ENCODE measurements at regions not wholly inside any gene's neighbourhood (a gene's known extent, or its start where the extent isn't known, plus 50 kb on each side); places are given as distances from the start of the nearest gene placed in this dataset.
A peak's percentile ranks its signal among the peaks of the same experiment; 100 is the strongest.

DNA sequence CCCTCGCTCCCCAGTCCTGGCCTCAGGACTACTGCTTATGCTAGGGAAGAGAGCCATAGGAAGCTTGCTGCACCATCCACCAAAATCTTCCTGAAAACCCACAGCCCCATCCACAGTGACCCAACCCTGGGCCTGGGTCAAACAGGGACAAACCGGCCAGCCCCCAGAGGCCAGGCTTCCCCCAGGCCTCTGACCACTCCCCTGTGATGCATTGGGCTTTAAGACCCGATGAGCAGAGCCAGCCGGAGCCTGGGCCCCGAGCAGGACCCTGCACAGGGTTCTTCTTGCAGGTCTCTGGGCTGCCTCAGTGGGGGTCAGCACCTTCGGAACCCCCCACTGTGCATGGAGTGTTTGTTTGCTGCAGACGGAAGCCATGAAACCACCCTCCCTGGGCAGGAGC, 583.7 kb downstream of the BRD1 start:
- TF ChIP-seq, protein P1, sequence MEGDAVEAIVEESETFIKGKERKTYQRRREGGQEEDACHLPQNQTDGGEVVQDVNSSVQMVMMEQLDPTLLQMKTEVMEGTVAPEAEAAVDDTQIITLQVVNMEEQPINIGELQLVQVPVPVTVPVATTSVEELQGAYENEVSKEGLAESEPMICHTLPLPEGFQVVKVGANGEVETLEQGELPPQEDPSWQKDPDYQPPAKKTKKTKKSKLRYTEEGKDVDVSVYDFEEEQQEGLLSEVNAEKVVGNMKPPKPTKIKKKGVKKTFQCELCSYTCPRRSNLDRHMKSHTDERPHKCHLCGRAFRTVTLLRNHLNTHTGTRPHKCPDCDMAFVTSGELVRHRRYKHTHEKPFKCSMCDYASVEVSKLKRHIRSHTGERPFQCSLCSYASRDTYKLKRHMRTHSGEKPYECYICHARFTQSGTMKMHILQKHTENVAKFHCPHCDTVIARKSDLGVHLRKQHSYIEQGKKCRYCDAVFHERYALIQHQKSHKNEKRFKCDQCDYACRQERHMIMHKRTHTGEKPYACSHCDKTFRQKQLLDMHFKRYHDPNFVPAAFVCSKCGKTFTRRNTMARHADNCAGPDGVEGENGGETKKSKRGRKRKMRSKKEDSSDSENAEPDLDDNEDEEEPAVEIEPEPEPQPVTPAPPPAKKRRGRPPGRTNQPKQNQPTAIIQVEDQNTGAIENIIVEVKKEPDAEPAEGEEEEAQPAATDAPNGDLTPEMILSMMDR (IDR thresholded peaks at IDR 0.05): no peak
- DNase-seq (ENCODE audit: low spot score) (no peak), ATAC-seq (ENCODE audit: low FRiP score) (no peak)

DNA sequence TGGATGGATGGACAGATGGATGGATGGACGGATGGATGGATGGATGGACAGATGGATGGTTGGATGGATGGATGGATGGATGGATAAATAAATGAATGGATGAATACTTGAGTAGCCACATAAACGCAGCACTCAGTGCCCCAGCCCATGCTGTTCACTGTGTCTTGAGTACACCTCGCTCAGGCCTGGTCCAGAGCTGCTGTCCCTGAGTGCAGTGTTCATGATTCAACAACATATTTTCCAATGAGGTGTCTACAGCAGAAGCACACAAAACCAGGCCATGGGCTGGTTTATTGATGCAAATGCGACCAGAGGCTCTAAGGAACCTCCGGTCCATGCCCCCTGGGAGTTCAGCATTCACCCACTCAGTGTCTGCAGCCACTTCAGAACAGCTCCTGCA, 584.3 kb downstream of the BRD1 start:
- TF ChIP-seq, protein P1 (IDR thresholded peaks at IDR 0.05): no peak
- no peak for DNase-seq (ENCODE audit: low spot score)
- ATAC-seq (ENCODE audit: low FRiP score): no peak

DNA sequence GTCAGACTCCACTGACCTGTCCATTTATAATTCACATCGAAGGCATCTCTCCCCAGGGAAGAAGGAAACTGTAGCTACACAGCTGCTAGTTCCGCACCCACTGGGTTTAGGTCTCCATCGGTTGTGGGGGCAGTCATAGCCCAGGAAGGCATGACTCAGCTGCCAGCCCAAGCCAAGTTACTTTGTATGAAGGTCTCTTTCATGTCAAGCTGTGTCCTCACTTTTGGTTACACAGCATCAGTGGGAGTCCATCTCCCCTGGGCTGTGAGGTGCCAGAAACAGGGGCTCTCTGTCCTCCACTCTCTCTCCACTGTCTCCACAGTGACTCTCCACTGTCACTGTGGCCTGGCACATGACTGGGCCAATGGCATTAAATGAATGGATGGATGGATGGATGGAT, 585.2 kb downstream of the BRD1 start:
- DNase-seq (ENCODE audit: low spot score) (no peak), ATAC-seq (ENCODE audit: low FRiP score) (no peak)

DNA sequence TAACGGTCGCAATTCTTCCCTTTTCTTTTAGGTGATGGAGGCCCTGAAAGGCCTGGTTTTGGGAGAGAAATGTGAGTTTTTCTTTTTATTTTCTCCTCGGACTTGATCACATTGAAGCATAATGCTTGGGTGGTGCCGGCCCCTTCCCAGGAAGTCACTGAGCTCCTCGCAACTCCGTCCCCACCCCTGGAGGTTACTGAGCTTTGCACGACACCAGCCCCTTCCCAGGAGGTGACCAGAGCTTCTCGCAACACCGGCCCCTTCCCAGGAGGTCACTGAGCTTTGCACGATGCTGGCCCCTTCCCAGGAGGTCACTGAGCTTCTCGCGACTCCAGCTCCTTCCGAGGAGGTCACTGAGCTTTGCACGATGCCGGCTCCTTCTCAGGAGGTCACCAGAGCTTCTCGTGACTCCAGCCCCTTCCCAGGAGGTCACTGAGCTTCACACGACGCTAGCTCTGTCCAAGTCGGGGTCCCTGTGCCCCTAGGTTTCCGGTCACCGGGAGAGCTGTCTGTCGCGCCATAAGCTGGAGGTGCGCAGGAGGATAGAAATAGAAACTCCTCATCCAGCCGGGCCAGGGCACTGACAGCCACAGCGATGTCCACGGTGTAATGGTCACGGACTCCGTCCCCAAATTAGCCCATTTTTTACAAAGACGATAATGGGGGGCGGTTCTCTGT, 586.4 kb downstream of the BRD1 start:
- TF ChIP-seq, protein P1 (IDR thresholded peaks at IDR 0.05): no peak
- no peak for DNase-seq (ENCODE audit: low spot score)
- no peak for ATAC-seq (ENCODE audit: low FRiP score)

More for the DNA sequence above, 585.2 kb downstream of the BRD1 start:
- TF ChIP-seq, protein P1 (IDR thresholded peaks at IDR 0.05): no peak

DNA sequence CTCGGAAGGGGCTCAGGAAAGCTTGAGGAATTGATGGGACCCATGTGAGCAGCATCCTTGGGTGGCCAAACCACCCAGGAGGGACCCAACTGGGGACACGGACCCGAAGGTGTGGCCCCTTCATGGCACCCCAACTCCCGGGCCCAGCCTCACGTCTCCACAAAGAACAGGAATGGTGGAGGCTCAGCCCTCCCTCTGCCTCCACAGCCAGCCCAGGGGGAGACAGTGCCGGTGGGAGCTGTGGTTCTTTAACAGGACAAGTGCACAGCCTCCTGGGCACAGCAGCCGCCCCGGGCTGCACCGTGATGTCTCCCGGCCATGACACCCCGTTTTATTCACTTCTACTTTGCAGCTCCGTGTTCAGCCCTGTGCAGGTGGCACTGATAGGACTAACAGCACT, 587.2 kb downstream of the BRD1 start:
- no peak for DNase-seq (ENCODE audit: low spot score)
- TF ChIP-seq, protein P1 (IDR thresholded peaks at IDR 0.05): no peak

DNA sequence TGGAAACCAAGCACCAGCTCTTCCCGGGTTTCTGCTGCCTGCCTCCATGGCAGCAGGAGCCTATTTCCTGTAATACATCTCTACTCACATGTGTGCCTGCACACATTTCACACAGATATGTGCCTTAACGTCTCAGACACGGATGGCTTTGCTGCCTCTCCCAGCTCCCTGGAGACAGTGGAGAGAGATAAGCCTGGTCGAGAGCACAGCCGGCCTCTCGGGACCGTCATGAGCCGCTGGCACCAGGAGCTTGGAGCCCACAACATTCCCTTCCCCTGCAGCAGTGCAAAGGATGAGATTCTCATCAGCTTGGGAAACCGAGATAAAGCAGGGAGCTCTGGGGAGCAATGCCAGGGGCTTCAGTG, 587.7 kb downstream of the BRD1 start:
- DNase-seq (ENCODE audit: low spot score): no peak
- no peak for ATAC-seq (ENCODE audit: low FRiP score)
- TF ChIP-seq, protein P1 (IDR thresholded peaks at IDR 0.05): no peak

More for the DNA sequence above, 587.2 kb downstream of the BRD1 start:
- ATAC-seq (ENCODE audit: low FRiP score): no peak

DNA sequence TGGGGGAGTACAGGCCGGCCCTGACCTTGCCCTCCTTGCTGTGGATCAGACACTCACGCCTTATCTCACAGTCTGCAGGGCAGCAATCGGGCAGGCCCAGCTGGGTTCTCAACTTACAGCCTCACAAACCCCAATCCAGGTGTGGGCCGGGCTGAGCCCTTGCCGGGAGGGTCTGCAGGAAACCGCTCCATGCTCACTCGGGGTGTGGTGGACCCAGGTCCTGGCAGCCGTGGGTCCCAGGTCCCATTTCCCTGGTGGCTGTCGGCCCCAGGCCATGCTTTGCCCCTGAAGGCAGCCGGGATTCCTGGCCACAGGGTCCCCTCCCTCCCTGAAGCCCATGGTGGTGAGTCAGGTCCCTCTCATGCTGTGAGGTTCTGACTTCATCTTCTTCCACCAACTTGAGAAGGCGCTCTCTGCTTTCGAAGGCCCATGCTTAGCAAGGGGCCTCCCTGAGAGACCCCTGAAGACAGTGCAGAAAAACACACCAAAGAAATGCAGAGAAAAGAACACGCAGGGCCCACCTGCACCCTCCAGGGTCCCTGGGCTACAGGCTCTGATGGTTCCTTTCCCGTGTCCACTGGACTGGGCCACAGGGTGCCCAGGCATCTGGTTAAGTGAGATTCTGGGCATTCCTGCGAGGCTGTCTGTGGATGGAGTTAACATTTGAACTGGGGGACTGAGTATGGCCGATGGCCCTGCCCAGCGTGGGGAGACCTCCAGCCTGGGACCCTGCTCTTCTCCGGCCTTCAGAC, 588.2 kb downstream of the BRD1 start:
- DNase-seq (ENCODE audit: low spot score) (no peak), ATAC-seq (ENCODE audit: low FRiP score) (peak; percentile 5)
- TF ChIP-seq, protein P1 (IDR thresholded peaks at IDR 0.05): no peak

All from omental fat pad (tissue), 3 donors.